GM19397 (cell line): ENCODE measurements at regions not wholly inside any gene's neighbourhood (a gene's known extent, or its start where the extent isn't known, plus 50 kb on each side); places are given as distances from the start of the nearest gene placed in this dataset.

Source experiments
- ATAC-seq: cut with Tn5 transposase; IDR thresholded peaks from one replicate; pipeline ENCODE4 v1.9.1; 2021; ENCODE audit warnings: mild to moderate bottlenecking, moderate library complexity; ENCODE audit not compliant: unreplicated experiment

DNA sequence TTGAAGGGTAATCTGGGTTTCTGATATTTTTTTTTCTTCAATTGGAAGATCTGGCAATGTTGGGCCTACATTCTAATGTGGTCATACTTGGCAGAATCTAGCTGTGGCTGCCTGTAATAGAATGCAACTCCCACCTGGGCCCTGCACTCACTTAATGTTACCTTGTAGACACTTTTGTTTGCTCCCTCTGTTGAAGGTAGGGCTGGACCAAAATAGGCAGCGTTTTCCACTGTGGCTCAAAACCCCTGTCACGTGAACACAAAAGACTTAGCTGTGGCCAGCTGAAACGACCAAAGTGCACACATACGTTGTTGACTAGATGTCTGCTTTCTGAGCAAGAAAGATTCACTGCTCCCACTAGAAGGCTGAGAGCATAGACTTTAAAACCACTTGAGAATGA lies 117.6 kb upstream of the HMHB1 start:
- ATAC-seq = no peak

DNA sequence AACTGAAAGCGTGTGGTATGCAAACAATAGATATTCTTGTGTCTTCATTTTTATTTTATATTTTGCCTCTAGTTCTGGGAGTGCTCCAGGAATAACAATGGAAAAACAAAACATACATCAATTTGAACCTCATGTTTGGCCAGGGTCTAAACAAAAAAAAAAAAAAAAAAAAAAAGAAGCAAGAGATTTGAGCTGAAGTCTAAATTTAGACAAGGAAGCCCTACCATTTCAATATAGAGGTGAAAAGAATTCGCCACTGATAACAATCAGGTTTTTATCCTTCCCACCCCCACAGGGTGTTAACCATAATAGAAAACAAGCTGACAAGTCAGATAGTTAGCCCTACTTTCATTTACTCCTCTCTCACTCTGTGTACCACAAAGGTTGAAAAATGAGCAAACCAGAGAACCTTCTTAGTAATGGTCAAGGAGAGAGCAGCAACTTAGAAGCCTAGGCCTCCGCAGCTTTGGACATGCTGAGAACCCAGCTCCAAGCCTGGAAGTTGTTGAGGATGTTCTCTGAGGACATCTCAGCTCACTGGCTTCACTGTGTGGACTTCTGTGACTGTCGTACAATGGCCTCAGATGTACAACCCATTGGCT lies 118.2 kb upstream of the HMHB1 start:
- no peak for ATAC-seq

DNA sequence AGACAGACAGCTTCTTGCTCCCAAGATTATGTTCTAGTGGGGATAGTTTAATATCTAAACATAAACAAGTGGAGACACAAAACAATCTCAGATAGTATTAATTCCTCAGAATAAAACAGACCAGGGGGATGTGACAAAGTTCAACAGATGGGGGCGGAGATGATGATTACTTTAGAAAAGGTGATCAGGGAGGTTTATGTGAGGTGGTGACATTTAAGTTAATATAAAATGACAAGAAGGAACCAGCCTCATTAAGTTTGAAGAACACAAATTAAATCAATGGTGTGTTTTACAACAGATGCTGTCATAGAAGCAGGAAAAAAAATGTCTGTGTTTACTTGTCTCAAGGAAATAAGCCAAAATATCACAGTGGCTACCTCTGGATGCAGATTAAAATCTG lies 119.6 kb upstream of the HMHB1 start:
- ATAC-seq = no peak

DNA sequence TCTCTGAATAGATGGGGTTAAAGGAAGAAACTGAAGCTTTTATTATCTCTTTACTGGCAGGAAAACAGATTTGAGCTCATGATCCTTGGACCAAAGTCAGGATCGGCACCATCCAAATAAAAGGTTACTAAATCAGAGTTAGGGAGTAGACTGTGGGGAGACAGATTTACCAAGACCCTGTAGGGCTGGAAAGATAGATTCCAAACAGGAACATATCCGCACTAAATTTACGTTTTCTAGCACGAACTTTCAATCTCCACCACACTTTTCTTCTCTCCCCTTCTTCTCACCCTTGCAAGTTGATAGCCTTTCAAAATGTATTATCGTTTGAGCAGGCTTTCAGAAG lies 120.0 kb upstream of the HMHB1 start:
- ATAC-seq = no peak

DNA sequence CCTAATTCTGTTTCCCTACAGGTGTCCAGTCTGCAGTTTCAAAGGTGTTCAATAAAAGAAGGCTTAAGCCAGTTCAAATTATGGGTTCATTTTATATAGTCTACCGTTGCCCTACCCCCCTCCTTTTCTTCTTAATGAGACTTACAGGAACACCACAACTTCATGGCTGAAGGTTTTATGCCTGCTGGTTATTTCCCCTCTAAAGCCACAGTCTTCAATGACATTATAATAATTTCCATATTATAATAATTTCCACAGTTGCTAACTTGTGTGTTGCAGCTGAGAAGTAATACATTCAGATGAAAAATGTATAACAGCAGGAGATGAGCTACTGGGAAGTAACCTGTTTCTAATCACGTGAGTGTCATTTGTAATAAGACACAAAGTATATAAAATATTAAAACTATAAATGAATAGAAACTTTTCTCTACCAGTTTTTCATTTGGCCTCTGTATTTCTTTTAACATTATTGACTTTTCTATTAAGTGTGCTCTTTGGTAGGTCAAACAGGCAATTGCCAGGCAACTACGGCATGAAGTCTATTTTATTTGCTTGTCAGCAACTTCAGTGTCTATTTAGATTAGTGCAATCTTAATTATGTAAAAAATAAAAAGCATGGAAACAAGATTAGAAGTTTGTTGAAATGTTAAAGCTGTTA lies 120.5 kb upstream of the HMHB1 start:
- no peak for ATAC-seq

DNA sequence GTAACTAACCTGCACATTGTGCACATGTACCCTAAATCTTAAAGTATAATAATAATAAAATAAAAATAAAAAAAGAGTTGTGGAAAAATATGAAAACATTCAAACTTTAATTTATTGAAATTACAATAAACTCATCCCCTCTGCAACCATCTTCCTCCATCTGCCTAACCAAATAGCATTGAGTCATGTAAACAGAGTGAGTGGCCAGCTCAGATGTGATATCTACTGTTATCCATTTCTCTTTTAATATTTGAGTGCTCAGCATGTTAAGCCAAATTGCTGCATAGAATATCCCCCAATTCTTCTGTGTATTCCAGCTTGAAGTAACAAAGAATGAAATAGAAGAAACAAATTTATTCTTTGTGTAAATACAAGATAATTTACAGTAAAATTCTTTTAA lies 124.4 kb upstream of the HMHB1 start:
- ATAC-seq = no peak

DNA sequence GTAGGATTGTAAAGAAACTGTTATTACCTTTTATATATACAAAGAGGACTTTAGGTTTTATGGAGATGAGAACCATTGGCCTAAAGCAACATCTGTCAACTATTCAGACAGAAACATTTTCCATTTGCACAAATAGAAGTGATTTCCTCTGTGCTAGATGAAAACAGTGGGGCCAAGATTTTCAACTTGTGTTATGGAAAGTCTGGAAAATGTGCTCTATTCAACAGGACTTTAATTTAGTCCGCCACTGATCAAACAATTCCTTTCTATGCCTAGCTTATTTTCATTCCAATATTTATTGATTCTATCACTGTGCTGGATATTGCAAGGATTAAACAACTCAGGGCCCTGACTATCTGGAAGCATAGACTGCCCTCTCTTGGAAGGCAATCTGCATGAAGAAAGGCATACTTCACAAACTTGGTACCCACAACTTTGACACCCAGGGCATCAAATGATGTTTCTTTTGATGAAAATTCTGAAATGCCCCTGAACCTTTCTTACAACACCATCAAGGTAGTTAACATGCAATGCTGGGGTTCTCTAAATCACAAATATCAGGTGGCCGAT lies 126.6 kb upstream of the HMHB1 start:
- ATAC-seq = no peak

DNA sequence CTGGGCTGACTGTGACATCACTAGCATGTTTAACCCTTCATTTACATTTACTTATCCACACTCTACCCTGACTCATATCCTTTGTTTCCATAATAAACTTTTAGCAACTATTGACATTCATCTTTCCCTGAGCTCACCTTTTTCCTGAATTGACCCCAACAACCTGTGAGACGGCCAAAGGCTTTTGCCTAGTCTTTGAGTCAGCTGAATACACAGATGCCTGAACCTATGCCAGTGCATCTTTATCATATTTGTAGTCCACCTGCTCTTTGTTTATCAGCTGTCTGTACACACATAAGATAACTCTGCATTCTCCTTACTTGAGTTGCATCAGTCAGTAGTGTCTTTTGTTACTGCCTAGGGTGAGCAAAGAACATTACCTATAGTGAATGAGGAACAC lies 128.5 kb upstream of the HMHB1 start:
- no peak for ATAC-seq

DNA sequence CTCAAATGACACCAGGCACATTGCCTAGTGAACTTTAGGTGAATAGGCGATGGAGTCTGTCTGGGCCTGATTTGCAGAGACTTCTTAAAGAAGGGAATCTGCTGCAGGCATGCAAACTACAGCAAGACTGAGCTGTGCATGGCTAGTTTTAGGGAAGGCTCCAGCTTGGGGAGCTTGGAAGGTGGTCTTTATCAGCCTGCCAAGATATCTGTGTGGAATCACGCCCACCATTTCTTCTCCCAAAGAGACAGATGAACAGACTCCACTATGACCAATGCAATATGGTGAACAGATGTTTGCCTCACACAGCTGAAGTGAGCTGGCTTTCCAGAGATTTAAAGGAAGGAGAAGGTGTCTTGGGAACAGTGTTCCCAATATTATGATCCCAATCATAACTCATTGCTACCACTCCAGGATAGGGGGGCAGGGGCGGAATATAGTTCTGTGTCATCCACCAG lies 129.0 kb upstream of the HMHB1 start:
- ATAC-seq = no peak

DNA sequence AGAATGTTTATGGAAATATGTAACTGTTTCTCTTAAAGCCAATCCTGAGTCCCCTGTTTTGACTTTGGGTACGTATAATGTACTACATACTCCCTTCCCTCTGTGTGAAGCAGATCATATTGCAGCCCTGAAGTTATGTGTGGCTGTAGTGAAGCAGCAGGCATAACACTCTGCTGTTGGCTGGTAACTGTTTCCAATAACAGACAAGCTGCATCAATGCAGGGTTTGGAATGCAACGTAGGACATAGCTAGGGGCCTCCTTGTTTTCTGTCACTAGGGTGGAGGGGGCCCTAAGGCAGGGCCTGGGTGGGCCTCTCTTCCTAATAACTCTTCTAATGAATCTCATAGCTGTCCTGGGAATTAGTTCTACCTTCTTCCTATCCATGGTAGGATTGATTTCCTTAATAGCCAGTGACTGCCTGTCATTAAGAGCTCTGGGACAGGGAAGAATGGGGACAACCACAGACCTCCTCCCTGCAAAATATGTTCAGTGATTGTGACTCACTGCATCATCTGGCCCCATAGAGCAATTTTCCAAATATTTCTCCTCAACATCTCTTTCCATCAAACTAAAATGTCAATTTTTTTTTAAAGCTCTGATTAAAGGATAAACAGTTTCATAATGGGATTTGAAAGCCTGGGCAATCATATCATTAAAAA lies 129.6 kb upstream of the HMHB1 start:
- no peak for ATAC-seq

DNA sequence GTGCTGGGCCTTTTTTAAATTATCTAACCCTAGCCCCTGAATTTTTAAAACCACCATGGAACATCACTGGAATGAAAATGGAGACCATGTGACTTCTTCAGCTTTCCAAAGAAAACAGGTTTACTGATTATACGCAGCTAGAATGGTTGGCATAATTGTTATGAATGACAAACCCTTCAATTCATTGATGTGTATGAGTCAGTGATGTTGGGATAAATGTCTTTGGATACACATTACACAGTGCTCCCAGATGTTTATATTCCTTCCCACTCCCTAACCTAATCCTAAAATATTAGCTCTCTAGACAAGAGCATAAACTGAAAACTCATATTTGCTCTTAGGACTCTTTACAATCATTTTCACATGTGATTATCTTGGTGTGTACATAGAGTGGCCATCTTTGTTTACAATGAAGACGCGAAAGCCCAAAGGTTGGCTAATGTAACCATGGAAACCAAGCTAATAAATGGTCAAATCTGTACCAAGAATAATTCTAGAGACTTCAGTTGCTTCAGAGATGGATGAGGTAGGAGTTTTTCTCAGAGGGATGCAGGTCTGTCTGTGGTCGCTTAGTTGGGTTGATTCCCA lies 131.2 kb upstream of the HMHB1 start:
- no peak for ATAC-seq

DNA sequence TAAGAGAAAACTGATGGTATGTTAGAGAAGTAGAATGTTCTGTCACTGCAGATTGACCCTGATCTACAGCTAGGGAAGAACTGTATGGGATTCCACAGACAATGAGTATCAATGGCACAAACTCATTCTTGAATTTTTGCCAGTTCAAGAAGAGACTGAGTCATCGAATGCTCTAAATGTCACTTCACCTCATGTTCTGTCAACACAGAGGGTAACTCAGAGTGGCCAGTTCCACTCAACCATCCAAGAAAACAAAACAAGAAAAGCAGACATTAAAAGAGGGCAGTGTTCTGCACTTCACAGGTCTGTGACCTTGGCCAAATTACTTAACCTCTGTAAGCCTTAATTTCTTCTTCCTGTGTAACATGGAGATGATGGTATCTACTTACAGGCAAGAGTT lies 132.2 kb upstream of the HMHB1 start:
- ATAC-seq = no peak

DNA sequence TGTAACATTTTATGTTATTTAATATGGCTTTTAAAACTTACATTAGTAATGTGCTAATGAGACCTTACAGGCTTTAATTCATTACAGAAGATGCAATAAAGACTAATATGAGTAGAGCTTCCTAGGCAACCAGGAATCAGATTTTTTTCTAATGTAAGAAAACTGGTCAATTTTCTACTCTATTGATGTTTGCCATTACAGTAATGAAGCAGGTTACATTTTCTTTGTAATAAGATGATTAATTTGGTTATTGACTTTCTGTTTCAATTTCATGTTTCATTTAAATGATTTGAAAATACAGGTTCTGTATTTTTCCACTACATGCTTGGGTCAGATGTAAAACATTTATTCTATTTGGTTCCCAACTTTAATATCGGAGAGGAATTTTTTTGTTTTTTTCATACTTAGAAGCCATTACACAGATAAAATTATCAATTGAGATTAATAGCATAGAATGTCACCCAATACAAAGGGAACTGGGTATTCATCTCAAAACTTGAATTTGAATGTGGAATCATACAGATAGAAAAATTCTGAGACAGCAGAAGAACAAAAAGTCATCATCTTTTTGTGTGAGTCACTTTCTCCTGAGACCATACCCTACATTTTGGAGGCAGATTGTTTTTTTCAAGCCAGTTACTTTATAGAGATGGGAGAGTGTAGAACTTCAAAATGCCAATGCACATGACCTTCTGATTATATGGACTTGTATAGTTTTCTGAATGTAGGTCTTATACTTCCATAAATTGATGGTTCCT lies 133.6 kb upstream of the HMHB1 start:
- ATAC-seq = no peak

DNA sequence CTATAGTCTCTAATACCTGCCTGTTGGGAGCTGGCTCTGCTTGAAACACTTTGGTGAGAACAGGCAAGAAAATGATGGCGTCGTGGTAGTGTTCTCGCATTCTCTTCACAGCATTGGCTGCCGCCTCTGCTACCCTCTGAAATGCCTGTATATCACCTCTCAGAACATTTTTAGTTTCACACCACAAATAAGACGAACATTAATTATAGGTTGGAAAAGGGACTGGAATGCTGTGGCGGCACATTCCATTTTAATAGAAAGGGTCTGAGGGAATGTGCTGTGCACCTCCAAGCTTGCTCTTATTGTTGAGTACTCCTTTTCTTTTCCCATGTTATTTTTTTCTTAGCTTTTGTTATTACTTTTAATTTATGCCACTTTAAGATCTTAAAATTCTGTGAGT lies 134.6 kb upstream of the HMHB1 start:
- ATAC-seq = no peak

DNA sequence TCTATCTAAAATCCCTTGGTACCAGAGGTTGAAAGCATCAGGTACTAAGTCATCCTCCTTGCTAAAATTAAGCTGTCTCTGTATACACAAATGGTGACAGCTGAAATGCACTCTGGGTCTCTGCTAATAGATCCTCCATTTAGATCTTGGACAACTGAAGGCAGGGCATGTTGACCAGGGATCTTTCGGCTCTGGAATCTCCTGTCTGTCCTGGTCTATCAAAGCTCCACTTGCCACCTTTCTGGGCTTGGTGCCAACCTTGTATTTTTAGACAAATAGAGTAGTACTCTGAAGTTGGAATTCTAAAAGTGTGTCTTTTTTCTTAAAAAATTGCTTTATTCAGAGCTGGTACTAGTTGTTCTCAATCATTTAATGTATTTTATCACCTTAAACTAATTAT lies 135.2 kb upstream of the HMHB1 start:
- no peak for ATAC-seq

DNA sequence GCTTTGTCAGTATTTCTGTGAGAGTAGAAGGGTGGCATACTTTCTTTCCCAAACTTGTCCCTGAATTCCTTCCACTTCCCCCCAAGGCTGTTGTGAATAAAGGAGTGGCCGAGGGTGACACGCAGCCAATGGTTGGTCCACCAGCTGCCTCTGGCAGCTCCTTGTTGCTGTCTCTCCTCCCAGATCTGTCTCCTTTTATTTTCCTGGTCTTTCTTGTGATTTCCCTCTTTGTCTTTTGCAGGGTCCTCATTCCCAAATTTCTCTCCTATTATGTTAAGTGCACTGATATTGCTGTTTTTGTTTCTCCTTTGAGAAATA lies 137.5 kb upstream of the HMHB1 start:
- no peak for ATAC-seq

DNA sequence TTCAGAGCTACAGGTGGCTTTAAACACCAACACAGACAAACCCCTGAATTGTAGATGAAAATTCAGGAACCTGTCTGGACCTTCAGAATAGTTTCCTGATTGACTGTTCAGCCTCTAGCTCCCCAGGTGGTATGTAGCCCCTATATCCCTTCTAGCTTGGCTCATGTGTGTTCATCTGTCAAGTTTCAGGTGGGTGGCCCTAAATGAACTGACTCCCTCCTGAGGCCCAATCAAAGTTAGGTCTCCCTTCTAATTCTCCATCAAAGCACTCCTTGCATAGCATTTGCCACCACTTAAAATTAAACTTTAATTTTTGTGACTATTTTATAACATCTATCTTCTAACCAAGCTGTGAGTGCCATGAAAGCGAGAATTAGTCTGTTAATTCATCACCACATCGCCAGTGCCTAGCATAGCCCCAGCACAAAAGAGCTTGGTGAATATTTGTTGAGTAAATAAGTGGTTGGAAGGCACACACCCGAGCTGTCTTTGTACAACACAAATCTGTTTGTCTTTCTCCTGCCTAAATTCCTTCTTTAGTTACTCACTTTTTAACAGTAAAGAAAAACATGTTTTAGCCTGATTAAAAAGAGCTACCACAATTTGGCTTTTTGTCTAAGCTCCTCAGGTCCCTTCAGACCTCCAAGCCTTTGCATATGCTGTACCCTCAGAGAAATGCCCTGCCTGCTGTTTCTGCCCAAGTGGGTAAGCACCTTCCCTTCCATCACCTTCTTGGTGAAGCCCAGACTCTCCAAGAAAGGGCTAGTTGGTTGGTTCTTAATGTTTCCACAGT lies 138.1 kb upstream of the HMHB1 start:
- ATAC-seq = no peak

DNA sequence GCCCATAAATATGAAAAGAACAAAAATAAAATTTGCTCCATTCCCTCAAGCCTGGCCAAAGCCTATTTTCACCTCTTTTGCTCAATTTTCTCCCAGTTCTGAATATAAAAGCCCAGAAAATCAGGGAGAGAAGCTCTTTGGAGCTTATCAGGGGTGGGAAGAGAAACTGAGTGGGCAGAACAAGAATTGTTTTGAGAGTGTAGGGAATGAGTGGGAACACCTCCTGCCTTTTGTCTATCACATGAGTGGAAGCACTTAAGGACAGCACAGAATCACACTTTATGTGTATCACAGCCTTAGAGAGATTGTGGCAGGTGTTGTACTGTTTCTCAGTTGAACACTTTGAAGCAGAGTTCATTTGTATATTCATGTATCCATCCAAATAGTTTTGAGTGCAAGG lies 139.2 kb upstream of the HMHB1 start:
- ATAC-seq = no peak

DNA sequence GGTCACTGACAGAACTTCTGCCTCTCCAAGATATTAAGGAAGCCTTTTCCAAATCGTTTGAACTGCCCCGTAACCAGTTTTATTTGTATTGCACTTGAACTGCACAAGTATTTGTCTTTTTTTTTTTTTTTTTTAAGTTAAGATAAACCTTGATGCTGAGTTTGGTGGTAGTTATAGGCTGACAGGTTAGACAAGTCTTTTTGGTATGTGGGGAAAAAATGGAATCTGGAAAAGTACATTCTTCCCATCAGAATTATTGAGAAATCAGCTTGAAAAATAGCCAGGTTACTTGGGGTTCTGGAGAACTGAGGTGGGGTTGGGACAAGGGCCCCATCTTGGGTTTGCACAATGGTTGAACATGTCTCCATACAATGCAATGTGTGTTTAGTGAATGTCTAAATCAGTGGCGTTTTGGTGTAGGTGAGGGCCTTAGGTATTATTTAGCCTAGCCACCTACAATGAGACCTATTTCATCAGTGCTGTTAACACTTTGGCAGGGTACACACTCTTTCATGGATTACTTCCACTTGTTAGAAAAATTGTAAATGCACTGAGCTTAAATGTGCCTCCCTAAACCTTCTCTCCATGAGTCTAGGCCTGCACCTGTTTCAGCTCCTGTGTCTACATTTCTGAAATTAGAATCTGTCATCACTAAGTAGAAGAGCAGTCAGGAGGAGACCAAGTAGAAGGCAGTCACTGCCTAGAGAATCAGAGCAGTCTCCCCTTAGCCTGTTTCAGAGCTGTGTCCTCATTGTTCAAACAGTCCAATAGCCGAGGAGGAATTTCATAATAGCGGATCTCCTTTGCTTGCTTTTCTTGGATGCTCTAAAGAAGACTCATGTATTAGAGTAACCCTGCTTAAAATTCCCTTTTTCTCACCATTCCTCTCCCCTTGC lies 140.0 kb upstream of the HMHB1 start:
- no peak for ATAC-seq

DNA sequence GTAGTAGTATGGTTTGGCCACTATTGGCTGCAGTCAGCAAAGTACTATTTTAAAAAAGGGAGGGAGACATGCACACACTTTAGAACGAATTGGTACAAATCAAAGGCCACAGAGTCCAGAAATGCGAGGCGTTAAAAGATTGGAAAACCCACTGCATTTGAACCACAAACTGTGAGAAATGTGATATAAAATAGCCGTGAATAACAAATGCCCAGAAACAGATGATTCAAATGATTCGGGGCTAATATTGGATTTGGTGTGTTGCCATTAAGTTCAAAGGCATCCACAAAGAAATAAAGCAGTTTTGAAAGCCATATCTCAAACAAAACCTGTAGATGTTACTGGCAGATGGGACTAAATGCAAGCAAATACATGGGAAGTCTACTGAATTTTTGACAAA lies 140.9 kb upstream of the HMHB1 start:
- no peak for ATAC-seq
